Middle frontal gyrus (tissue), 1 donor: ENCODE measurements at regions not wholly inside any gene's neighbourhood (a gene's known extent, or its start where the extent isn't known, plus 50 kb on each side); places are given as distances from the start of the nearest gene placed in this dataset.

Source experiments
- DNase-seq: peaks from one replicate; pipeline ENCODE4 v3.0.0-alpha.2; 2015; ENCODE audit warnings: low spot score; ENCODE audit errors: extremely low spot score

- no peak for DNase-seq
Measured at GRCh38 chr19:32091241-32091640, 254.2 kb upstream of the ZNF507 start.

- no peak for DNase-seq
Measured at GRCh38 chr19:32097011-32097410, 248.4 kb upstream of the ZNF507 start.

- DNase-seq = no peak
Measured at GRCh38 chr19:32097620-32098019, 247.8 kb upstream of the ZNF507 start.

GRCh38 chr19:32098968-32099367 is 246.4 kb upstream of the ZNF507 start:
- DNase-seq = no peak

- DNase-seq = no peak
Measured at GRCh38 chr19:32101206-32101605, 244.2 kb upstream of the ZNF507 start.

GRCh38 chr19:32103541-32103940 is 241.9 kb upstream of the ZNF507 start:
- no peak for DNase-seq

- DNase-seq = no peak
Measured at GRCh38 chr19:32104153-32104849, 241.1 kb upstream of the ZNF507 start.

GRCh38 chr19:32104850-32105235 is 240.6 kb upstream of the ZNF507 start:
- no peak for DNase-seq

GRCh38 chr19:32105527-32106310 is 239.7 kb upstream of the ZNF507 start:
- no peak for DNase-seq

GRCh38 chr19:32122258-32122657 is 223.2 kb upstream of the ZNF507 start:
- DNase-seq = no peak

- DNase-seq = no peak
Measured at GRCh38 chr19:32123355-32123940, 222.0 kb upstream of the ZNF507 start.

GRCh38 chr19:32124585-32124984 is 220.8 kb upstream of the ZNF507 start:
- no peak for DNase-seq

- no peak for DNase-seq
Measured at GRCh38 chr19:32129141-32129540, 216.3 kb upstream of the ZNF507 start.

- DNase-seq = no peak
Measured at GRCh38 chr19:32130332-32130731, 215.1 kb upstream of the ZNF507 start.

GRCh38 chr19:32131005-32131404 is 214.4 kb upstream of the ZNF507 start:
- no peak for DNase-seq

- no peak for DNase-seq
Measured at GRCh38 chr19:32138416-32138815, 207.0 kb upstream of the ZNF507 start.

- no peak for DNase-seq
Measured at GRCh38 chr19:32141840-32142511, 203.4 kb upstream of the ZNF507 start.

- DNase-seq = no peak
Measured at GRCh38 chr19:32146664-32147063, 198.7 kb upstream of the ZNF507 start.

GRCh38 chr19:32150605-32151004 is 194.8 kb upstream of the ZNF507 start:
- DNase-seq = no peak

GRCh38 chr19:32154418-32154817 is 191.0 kb upstream of the ZNF507 start:
- DNase-seq = no peak

- DNase-seq = no peak
Measured at GRCh38 chr19:32164384-32164992, 180.9 kb upstream of the ZNF507 start.

- DNase-seq = no peak
Measured at GRCh38 chr19:32165141-32165540, 180.3 kb upstream of the ZNF507 start.
